Gastrocnemius medialis (tissue), 4 donors: ENCODE measurements at regions not wholly inside any gene's neighbourhood (a gene's known extent, or its start where the extent isn't known, plus 50 kb on each side); places are given as distances from the start of the nearest gene placed in this dataset.
"Not testable (repeated sequence)": the region's sequence is repeated elsewhere in the genome, so short reads cannot be mapped to it uniquely, and the experiment has no call there.

Experiments
- ATAC-seq, 2 donors: fragments of 150-250 bp; one replicate each; pipeline ENCODE4 v1.9.1; 2016
- DNase-seq, 2 donors: peaks; one replicate each; pipeline ENCODE4 v3.0.0-alpha.2; 2019
- H3K27ac ChIP-seq, 4 donors: fragments of 200-600 bp; sonication (generic); 1 replicate in 1 of 4; 2 replicates in 3 of 4; pipeline ENCODE4 v1.5.1; 2016 to 2018; ENCODE audit warnings: mild to moderate bottlenecking in 2 of 4, moderate library complexity in 1 of 4
- H3K27me3 ChIP-seq, 3 donors: fragments of 200-600 bp; sonication (generic) in 2 of 3; 1 replicate in 1 of 3; 2 replicates in 2 of 3; pipeline versions ENCODE4 v1.5.1 to v1.6.0; 2016 to 2019; ENCODE audit warnings: mild to moderate bottlenecking in 1 of 3, moderate library complexity in 1 of 3
- H3K36me3 ChIP-seq, 2 donors: fragments of 200-600 bp; sonication (generic) in 1 of 2; one replicate each; pipeline ENCODE4 v1.5.1; 2017 to 2018
- H3K4me1 ChIP-seq, 2 donors: fragments of 200-600 bp; sonication (generic) in 1 of 2; one replicate each; pipeline ENCODE4 v1.5.1; 2016 to 2017; ENCODE audit warnings: mild to moderate bottlenecking in 2 of 2
- H3K4me3 ChIP-seq, 4 donors: fragments of 200-600 bp; sonication (generic) in 3 of 4; 1 replicate in 1 of 4; 2 replicates in 3 of 4; pipeline ENCODE4 v1.5.1; 2016 to 2019; ENCODE audit warnings: mild to moderate bottlenecking in 2 of 4
- H3K9me3 ChIP-seq, 3 donors: fragments of 200-600 bp; sonication (generic) in 2 of 3; 1 replicate in 1 of 3; 2 replicates in 2 of 3; pipeline ENCODE4 v1.5.1; 2016 to 2019
- CTCF ChIP-seq, 5 experiments: fragments of 450-650 bp in 3 of 5; fragments of 200-600 bp in 2 of 5; sonication (generic) in 2 of 5; IDR thresholded peaks in 4 of 5; conservative IDR thresholded peaks in 1 of 5; 1 replicate in 4 of 5; 2 replicates in 1 of 5; pipeline ENCODE4 v1.5.1; 2016 to 2019; ENCODE audit warnings: antibody characterized with exemption in 5 of 5, mild to moderate bottlenecking in 3 of 5, moderate library complexity in 3 of 5
- POLR2A ChIP-seq, 2 donors: fragments of 450-650 bp; IDR thresholded peaks; one replicate each; pipeline ENCODE4 v1.6.1; 2017; ENCODE audit warnings: antibody characterized with exemption in 2 of 2, mild to moderate bottlenecking in 2 of 2, moderate library complexity in 2 of 2
- in situ Hi-C, 4 donors: fragments of 200-750 bp; cut with MboI; loops; one replicate each; pipeline versions ENCODE4 v1.15.0 to v1.8.0; 2017; ENCODE audit warnings: low sequenced_read_pairs in 4 of 4
- intact Hi-C: fragments of 100-400 bp; cut with DNase I; formaldehyde crosslinking; loops from one replicate; pipeline ENCODE4 v1.15.1; 2023; ENCODE audit warnings: low total_unique reads

DNA sequence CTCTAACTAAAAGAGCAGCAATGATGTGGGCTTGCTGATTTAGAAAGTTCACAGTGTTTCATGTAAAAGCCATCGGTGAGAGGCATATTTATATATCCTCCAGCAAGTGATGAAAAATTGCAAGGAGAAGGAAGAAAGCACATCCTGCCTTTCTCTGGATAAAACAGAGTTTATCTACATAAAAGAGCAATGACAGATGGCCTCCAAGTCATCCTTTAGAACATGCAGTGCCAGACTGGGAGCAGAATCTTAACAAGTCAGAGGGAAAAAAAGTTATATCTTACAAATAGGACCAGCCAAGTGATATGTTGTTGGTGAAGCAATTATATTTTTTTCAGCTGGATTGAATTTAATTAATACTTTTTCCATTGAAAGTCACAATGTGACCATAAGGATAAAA is 253.8 kb upstream of the MGMT start:
- no peak overlapping the region for H3K4me3 ChIP-seq
- TF ChIP-seq POLR2A (IDR thresholded peaks at IDR 0.05) (no peak), CTCF (IDR thresholded peaks at IDR 0.05 in 4 of 5, conservative IDR thresholded peaks at IDR 0.05 in 1 of 5) (no peak)
- DNase-seq (no peak), ATAC-seq (no peak)
- in situ Hi-C loops = no loop called here
- no peak overlapping the region for H3K27ac ChIP-seq
- no peaks in the 10 kb centered on the region for H3K36me3 ChIP-seq
- no peaks in the 10 kb centered on the region for H3K4me1 ChIP-seq
- H3K27me3 ChIP-seq = no peaks in the 10 kb centered on the region
- intact Hi-C loops = no loop called here
- H3K9me3 ChIP-seq = no peaks in the 10 kb centered on the region

GRCh38 chr10:129213996-129214395 is 253.0 kb upstream of the MGMT start:
- H3K36me3 ChIP-seq, in situ Hi-C loops, ATAC-seq: not testable (repeated sequence)

DNA sequence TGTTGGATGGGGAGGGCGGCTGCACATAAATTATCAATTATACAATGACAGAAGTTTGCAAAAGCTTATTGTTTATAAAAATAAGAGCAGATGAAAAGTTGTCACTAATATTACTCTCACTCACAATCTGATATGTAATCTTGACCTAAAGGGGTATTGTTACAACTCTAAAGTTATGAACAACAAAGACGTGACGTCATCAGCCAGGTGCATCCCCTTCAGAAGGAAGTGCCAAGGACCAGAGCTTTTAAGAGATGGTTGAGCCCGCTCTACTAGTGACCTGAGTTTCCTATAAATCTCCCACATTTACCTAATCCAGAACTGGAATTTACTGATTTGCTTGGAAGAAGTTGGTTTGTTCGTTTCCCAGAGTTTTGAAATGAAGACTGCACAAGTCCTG is 247.7 kb upstream of the MGMT start:
- in situ Hi-C loops = no loop called here
- TF ChIP-seq CTCF (IDR thresholded peaks at IDR 0.05 in 4 of 5, conservative IDR thresholded peaks at IDR 0.05 in 1 of 5) = no peak
- TF ChIP-seq POLR2A (IDR thresholded peaks at IDR 0.05) = no peak

More at GRCh38 chr10:129213996-129214395, 253.0 kb upstream of the MGMT start:
- DNase-seq, H3K9me3 ChIP-seq, intact Hi-C loops, H3K4me3 ChIP-seq, H3K4me1 ChIP-seq, H3K27me3 ChIP-seq, H3K27ac ChIP-seq: not testable (repeated sequence)

DNA sequence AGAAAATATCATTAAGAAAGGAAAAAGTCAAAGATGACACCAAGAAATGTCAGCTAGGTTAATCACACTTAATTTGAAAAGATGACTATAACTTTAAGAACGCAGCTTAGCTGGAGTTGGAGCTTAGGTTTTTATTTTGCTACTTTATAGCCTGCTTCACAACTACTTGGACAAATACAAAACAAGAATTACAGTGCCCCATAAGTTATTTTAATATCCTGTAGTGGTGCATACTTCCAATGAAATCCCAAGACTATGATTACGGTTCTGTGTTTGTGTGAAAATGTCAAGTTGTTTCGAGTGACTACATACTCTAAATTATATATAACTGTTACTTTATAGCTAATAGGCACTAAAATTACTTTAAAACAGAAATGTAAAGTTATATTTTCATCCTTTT is 244.6 kb upstream of the MGMT start:
- no peaks in the 10 kb centered on the region for H3K36me3 ChIP-seq
- intact Hi-C loops (no loop called here), in situ Hi-C loops (no loop called here)
- no peaks in the 10 kb centered on the region for H3K27me3 ChIP-seq
- no peaks in the 10 kb centered on the region for H3K4me1 ChIP-seq
- TF ChIP-seq POLR2A (IDR thresholded peaks at IDR 0.05) (no peak), CTCF (IDR thresholded peaks at IDR 0.05 in 4 of 5, conservative IDR thresholded peaks at IDR 0.05 in 1 of 5) (no peak)
- H3K27ac ChIP-seq = no peak overlapping the region
- DNase-seq (no peak), ATAC-seq (no peak)
- no peaks in the 10 kb centered on the region for H3K9me3 ChIP-seq
- no peak overlapping the region for H3K4me3 ChIP-seq

More for the DNA sequence above, 247.7 kb upstream of the MGMT start:
- ATAC-seq (no peak), DNase-seq (no peak)
- no peaks in the 10 kb centered on the region for H3K27me3 ChIP-seq
- no peak overlapping the region for H3K4me3 ChIP-seq
- H3K4me1 ChIP-seq = no peaks in the 10 kb centered on the region
- intact Hi-C loops = no loop called here
- no peaks in the 10 kb centered on the region for H3K36me3 ChIP-seq
- no peak overlapping the region for H3K27ac ChIP-seq
- no peaks in the 10 kb centered on the region for H3K9me3 ChIP-seq

GRCh38 chr10:129223363-129223762 is 243.7 kb upstream of the MGMT start:
- TF ChIP-seq CTCF (IDR thresholded peaks at IDR 0.05 in 4 of 5, conservative IDR thresholded peaks at IDR 0.05 in 1 of 5) (no peak), POLR2A (IDR thresholded peaks at IDR 0.05) (no peak)
- DNase-seq (no peak), ATAC-seq (no peak)
- Histone ChIP-seq H3K27ac (no peak overlapping the region), H3K36me3 (no peaks in the 10 kb centered on the region), H3K4me3 (no peak overlapping the region), H3K27me3 (no peaks in the 10 kb centered on the region), H3K9me3 (no peaks in the 10 kb centered on the region), H3K4me1 (no peaks in the 10 kb centered on the region)
- in situ Hi-C loops (no loop called here), intact Hi-C loops (no loop called here)
